H9 (cell line): ENCODE measurements at regions not wholly inside any gene's neighbourhood (a gene's known extent, or its start where the extent isn't known, plus 50 kb on each side); places are given as distances from the start of the nearest gene placed in this dataset.

Source experiments
- DNase-seq: peaks from one replicate; pipeline ENCODE4 v3.0.0-alpha.2; 2017
- H2AFZ ChIP-seq: one replicate; pipeline ENCODE4 v1.6.1; 2013; ENCODE audit warnings: mild to moderate bottlenecking, low read length, control low read depth, moderate library complexity
- H2AK5ac ChIP-seq: 2 replicates; pipeline ENCODE4 v1.6.1; 2013; ENCODE audit warnings: low read length, control low read depth, mixed read lengths; ENCODE audit not compliant: insufficient read length
- H2BK120ac ChIP-seq: one replicate; pipeline ENCODE4 v1.6.1; 2013; ENCODE audit warnings: low read depth, mild to moderate bottlenecking, low read length, control low read depth, inconsistent platforms; ENCODE audit not compliant: poor library complexity, severe bottlenecking
- H2BK12ac ChIP-seq: 2 replicates; pipeline ENCODE4 v1.6.1; 2013; ENCODE audit warnings: low read length, control low read depth, mixed read lengths, low read depth; ENCODE audit not compliant: insufficient read length
- H2BK15ac ChIP-seq: 2 replicates; pipeline ENCODE4 v1.6.1; 2013; ENCODE audit warnings: low read depth, low read length, control low read depth
- H2BK20ac ChIP-seq: one replicate; pipeline ENCODE4 v1.6.1; 2013; ENCODE audit warnings: low read depth, mild to moderate bottlenecking, low read length, control low read depth, inconsistent platforms; ENCODE audit not compliant: poor library complexity, severe bottlenecking
- H2BK5ac ChIP-seq: 2 replicates; pipeline ENCODE4 v1.6.1; 2013; ENCODE audit warnings: low read length, control low read depth, mixed read lengths; ENCODE audit not compliant: insufficient read length
- H3K14ac ChIP-seq: 2 replicates; pipeline ENCODE4 v1.6.1; 2013; ENCODE audit warnings: low read length, control low read depth; ENCODE audit not compliant: insufficient read depth
- H3K18ac ChIP-seq: 2 replicates; pipeline ENCODE4 v1.6.1; 2013; ENCODE audit warnings: low read depth, mild to moderate bottlenecking, mixed read lengths, low read length, control low read depth; ENCODE audit not compliant: insufficient read length
- H3K23ac ChIP-seq: 2 replicates; pipeline ENCODE4 v1.6.1; 2013; ENCODE audit warnings: low read length, control low read depth, mixed read lengths, low read depth; ENCODE audit not compliant: insufficient read length
- H3K23me2 ChIP-seq: 2 replicates; pipeline ENCODE4 v1.6.1; 2013; ENCODE audit warnings: low read depth, mild to moderate bottlenecking, mixed read lengths, low read length, control low read depth; ENCODE audit not compliant: insufficient read length, poor library complexity, severe bottlenecking
- H3K27ac ChIP-seq: 2 replicates; pipeline ENCODE4 v1.5.1; 2013; ENCODE audit warnings: low read length, control low read depth, mixed read lengths, low read depth; ENCODE audit not compliant: insufficient read length
- H3K27me3 ChIP-seq: 2 replicates; pipeline ENCODE4 v1.6.1; 2013; ENCODE audit warnings: low read length, control low read depth, inconsistent platforms; ENCODE audit not compliant: insufficient read depth
- H3K4ac ChIP-seq: 2 replicates; pipeline ENCODE4 v1.6.1; 2013; ENCODE audit warnings: low read depth, mild to moderate bottlenecking, control low read depth, inconsistent platforms, low read length, moderate library complexity
- H3K4me1 ChIP-seq: 2 replicates; pipeline ENCODE4 v1.6.1; 2013; ENCODE audit warnings: low read length, control low read depth, inconsistent platforms; ENCODE audit not compliant: insufficient read depth
- H3K4me2 ChIP-seq: 2 replicates; pipeline ENCODE4 v1.6.1; 2013; ENCODE audit warnings: low read length, control low read depth, mixed read lengths; ENCODE audit not compliant: insufficient read length, insufficient read depth
- H3K56ac ChIP-seq: 2 replicates; pipeline ENCODE4 v1.6.1; 2013; ENCODE audit warnings: low read depth, mild to moderate bottlenecking, mixed read lengths, low read length, control low read depth; ENCODE audit not compliant: insufficient read length
- H3K79me1 ChIP-seq: 2 replicates; pipeline ENCODE4 v1.6.1; 2013; ENCODE audit warnings: low read depth, mild to moderate bottlenecking, moderate library complexity, low read length, control low read depth, inconsistent platforms; ENCODE audit not compliant: insufficient read depth, poor library complexity, severe bottlenecking
- H3K79me2 ChIP-seq: 2 replicates; pipeline ENCODE4 v1.6.1; 2013; ENCODE audit warnings: low read length, control low read depth, inconsistent platforms; ENCODE audit not compliant: insufficient read depth
- H3K9ac ChIP-seq: 2 replicates; pipeline ENCODE4 v1.6.1; 2013; ENCODE audit warnings: low read length, control low read depth, mixed read lengths; ENCODE audit not compliant: insufficient read length; ENCODE audit errors: extremely low read depth
- H3K9me3 ChIP-seq: one replicate; pipeline ENCODE4 v1.6.1; 2013; ENCODE audit warnings: low read depth, low read length, inconsistent platforms; ENCODE audit not compliant: control insufficient read depth
- H3T11ph ChIP-seq: one replicate; pipeline ENCODE4 v1.6.1; 2013; ENCODE audit warnings: mild to moderate bottlenecking, low read length, control low read depth, inconsistent platforms
- H4K20me1 ChIP-seq: one replicate; pipeline ENCODE4 v1.6.1; 2013; ENCODE audit not compliant: control insufficient read depth, insufficient read length, insufficient read depth
- H4K5ac ChIP-seq: 2 replicates; pipeline ENCODE4 v1.6.1; 2013; ENCODE audit warnings: low read depth, mild to moderate bottlenecking, mixed read lengths, low read length, control low read depth; ENCODE audit not compliant: insufficient read length
- H4K8ac ChIP-seq: replicated peaks from 2 replicates; pipeline ENCODE4 v1.6.1; 2013; ENCODE audit warnings: low read length, control low read depth, mixed read lengths, low read depth; ENCODE audit not compliant: insufficient read length
- H4K91ac ChIP-seq: 2 replicates; pipeline ENCODE4 v1.6.1; 2013; ENCODE audit warnings: low read depth, mild to moderate bottlenecking, moderate library complexity, mixed read lengths, low read length, control low read depth; ENCODE audit not compliant: insufficient read length
- H3K27ac Mint-ChIP-seq, 3 experiments: 2 replicates in 2 of 3; 3 replicates in 1 of 3; pipeline ENCODE4 v1.8.0; 2020 to 2021; ENCODE audit warnings: mixed read lengths in 3 of 3, mild to moderate bottlenecking in 1 of 3, moderate library complexity in 1 of 3
- H3K27me3 Mint-ChIP-seq: 2 replicates; pipeline ENCODE4 v1.8.0; 2021; ENCODE audit warnings: low read depth, mild to moderate bottlenecking, moderate library complexity, mixed read lengths
- H3K36me3 Mint-ChIP-seq, 3 experiments: 2 replicates in 2 of 3; 3 replicates in 1 of 3; pipeline ENCODE4 v1.8.0; 2020 to 2021; ENCODE audit warnings: low read depth in 3 of 3, mixed read lengths in 3 of 3; ENCODE audit not compliant: insufficient read depth in 1 of 3
- H3K4me1 Mint-ChIP-seq, 2 experiments: 2 replicates each; pipeline ENCODE4 v1.8.0; 2020; ENCODE audit warnings: mixed read lengths in 2 of 2
- H3K4me3 Mint-ChIP-seq, 2 experiments: 2 replicates in 1 of 2; 3 replicates in 1 of 2; pipeline ENCODE4 v1.8.0; 2020 to 2021; ENCODE audit warnings: mild to moderate bottlenecking in 2 of 2, mixed read lengths in 2 of 2, moderate library complexity in 1 of 2
- H3K9me3 Mint-ChIP-seq, 2 experiments: 2 replicates in 1 of 2; 3 replicates in 1 of 2; pipeline ENCODE4 v1.8.0; 2020; ENCODE audit warnings: mild to moderate bottlenecking in 2 of 2, mixed read lengths in 2 of 2, moderate library complexity in 1 of 2
- CTCF ChIP-seq: fragments of 200-600 bp; sonication (generic); conservative IDR thresholded peaks from 3 replicates; pipeline ENCODE4 v1.8.0; 2021; ENCODE audit warnings: antibody characterized with exemption, mild to moderate bottlenecking
- WGBS: extraction: QIAGEN DNeasy Blood & Tissue Kit; methylation state at CpG from one replicate; pipeline ENCODE4 v1.1.7; 2013; ENCODE audit warnings: missing lambda C conversion rate, low lambda C conversion rate, mixed read lengths; ENCODE audit not compliant: insufficient read length; ENCODE audit errors: extremely low coverage; 5-methylcytosine and 5-hydroxymethylcytosine counted together

GRCh38 chr3:32620611-32621310 is 50.1 kb upstream of the DYNC1LI1 start:
- H3K4me3 Mint-ChIP-seq, result no peak overlapping the region
- Histone ChIP-seq H4K8ac (no peak overlapping the region), H2BK15ac (no peak overlapping the region), H3K56ac (no peak overlapping the region), H2BK5ac (no peak overlapping the region), H4K5ac (no peak overlapping the region), H3K9me3 (no peaks in the 10 kb centered on the region), H3K23ac (no peak overlapping the region), H3K27me3 (no peaks in the 10 kb centered on the region), H3K9ac (no peak overlapping the region), H3K4me1 (no peaks in the 10 kb centered on the region), H3K27ac (no peak overlapping the region), H2AK5ac (no peak overlapping the region), H2BK120ac (no peak overlapping the region), H2BK12ac (no peak overlapping the region), H3K79me1 (no peaks in the 10 kb centered on the region), H3K23me2 (no peaks in the 10 kb centered on the region), H2BK20ac (no peak overlapping the region), H2AFZ (no peak overlapping the region), H3K18ac (no peak overlapping the region), H4K20me1 (no peaks in the 10 kb centered on the region), H3K4me2 (no peak overlapping the region), H3K14ac (no peak overlapping the region), H3K79me2 (no peaks in the 10 kb centered on the region), H3K4ac (no peak overlapping the region), H3T11ph (no peak overlapping the region), H4K91ac (no peak overlapping the region)
- peaks cover 0 to 8% (median 2%) of the 10 kb centered on the region in 3 experiments; a peak in 3 of 7 replicates for H3K36me3 Mint-ChIP-seq
- TF ChIP-seq CTCF, result no peak
- no peak for DNase-seq
- no CpG with 5 or more reads among the region's 10 CpGs for WGBS
- H3K4me1 Mint-ChIP-seq, result no peaks in the 10 kb centered on the region
- peaks cover 11 to 14% of the 10 kb centered on the region in 2 experiments; a peak in 4 of 5 replicates for H3K9me3 Mint-ChIP-seq
- H3K27me3 Mint-ChIP-seq, result peaks cover 2% of the 10 kb centered on the region; the same call in 1 of the 2 replicates
- H3K27ac Mint-ChIP-seq, result no peak overlapping the region
